T-helper 2 cell treated with Interferon-gamma antibody and Interleukin-4, amounts not matched to agents 5 μg/mL and 100 μg/mL, for 36 hours (primary cell): ENCODE measurements at regions not wholly inside any gene's neighbourhood (a gene's known extent, or its start where the extent isn't known, plus 50 kb on each side); places are given as distances from the start of the nearest gene placed in this dataset.
"Not testable (repeated sequence)": the region's sequence is repeated elsewhere in the genome, so short reads cannot be mapped to it uniquely, and the experiment has no call there.

ENCODE experiments used
- DNase-seq: peaks from one replicate; pipeline ENCODE4 v3.0.0; 2021; ENCODE audit warnings: low spot score
- H3K27ac Mint-ChIP-seq: one replicate; pipeline ENCODE4 v1.8.0; 2021; ENCODE audit warnings: mild to moderate bottlenecking, mixed read lengths
- H3K27me3 Mint-ChIP-seq: one replicate; pipeline ENCODE4 v1.8.0; 2021; ENCODE audit warnings: low read depth, mixed read lengths
- H3K36me3 Mint-ChIP-seq: one replicate; pipeline ENCODE4 v1.8.0; 2021; ENCODE audit warnings: low read depth, mixed read lengths
- H3K4me1 Mint-ChIP-seq: one replicate; pipeline ENCODE4 v1.8.0; 2021; ENCODE audit warnings: low read depth, mixed read lengths
- H3K4me3 Mint-ChIP-seq: one replicate; pipeline ENCODE4 v1.8.0; 2022; ENCODE audit warnings: mild to moderate bottlenecking, moderate library complexity, mixed read lengths
- H3K9me3 Mint-ChIP-seq: one replicate; pipeline ENCODE4 v1.8.0; 2021; ENCODE audit warnings: mixed read lengths

DNA sequence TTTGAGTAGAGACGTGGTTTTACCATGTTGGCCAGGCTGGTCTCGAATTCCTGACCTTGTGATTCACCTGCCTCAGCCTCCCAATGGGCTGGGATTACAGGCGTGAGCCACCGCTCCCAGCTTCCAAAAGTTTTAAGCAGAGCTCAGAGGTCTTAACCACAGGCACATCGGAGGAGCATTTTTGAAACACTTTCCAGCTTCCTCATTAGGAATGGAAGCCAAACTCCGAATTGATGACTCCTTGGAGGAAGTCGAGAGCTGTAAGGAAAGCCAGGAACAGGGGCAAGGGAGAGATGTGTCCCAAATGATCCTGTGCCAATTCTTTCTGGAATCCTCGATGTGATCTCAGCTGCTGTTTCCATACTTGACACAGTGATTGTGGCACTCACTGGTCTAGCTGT, 56.2 kb upstream of the CCZ1B start:
- not testable (repeated sequence) for H3K36me3 Mint-ChIP-seq, H3K27me3 Mint-ChIP-seq, H3K27ac Mint-ChIP-seq, H3K9me3 Mint-ChIP-seq, H3K4me3 Mint-ChIP-seq, H3K4me1 Mint-ChIP-seq, DNase-seq

DNA sequence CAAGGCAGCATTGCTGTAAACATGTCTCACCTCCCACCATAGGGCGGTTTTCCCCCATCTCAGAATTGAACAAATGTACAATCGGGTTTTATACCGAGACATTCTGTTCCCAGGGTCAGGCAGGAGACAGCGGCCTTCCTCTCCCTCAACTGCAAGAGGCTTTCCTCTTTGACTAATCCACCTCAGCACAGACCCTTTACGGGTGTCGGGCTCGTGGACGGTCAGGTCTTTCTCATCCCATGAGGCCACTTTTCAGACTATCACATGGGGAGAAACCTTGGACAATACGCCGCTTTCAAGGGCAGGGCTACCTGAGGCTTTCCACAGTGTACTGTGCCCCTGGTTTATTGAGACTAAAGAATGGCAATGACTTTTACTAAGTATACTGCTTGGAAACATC, 57.7 kb upstream of the CCZ1B start:
- not testable (repeated sequence) for H3K27me3 Mint-ChIP-seq, H3K4me3 Mint-ChIP-seq, H3K9me3 Mint-ChIP-seq, H3K4me1 Mint-ChIP-seq, H3K36me3 Mint-ChIP-seq, DNase-seq, H3K27ac Mint-ChIP-seq

DNA sequence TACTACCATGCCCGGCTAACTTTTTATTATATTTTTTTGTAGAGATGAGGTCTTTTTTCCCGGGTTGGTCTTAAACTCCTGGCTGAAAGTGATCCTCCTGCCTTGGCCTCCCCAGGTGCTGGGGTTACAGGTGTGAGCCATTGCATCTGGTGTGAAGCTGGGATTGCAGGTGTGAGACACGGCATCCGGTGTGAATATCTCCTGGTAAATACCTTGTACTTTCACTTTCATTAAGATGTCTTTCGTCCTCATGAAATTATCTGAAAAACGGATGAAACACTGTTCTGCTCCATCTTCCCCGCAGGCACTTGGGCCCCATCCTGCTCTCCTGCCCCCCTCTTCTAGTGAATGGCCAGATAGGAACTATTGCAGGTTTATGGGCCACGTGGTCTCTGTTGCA, 60.1 kb upstream of the CCZ1B start:
- DNase-seq, result no peak
- H3K27me3 Mint-ChIP-seq, result no peaks in the 10 kb centered on the region
- peaks cover 6% of the 10 kb centered on the region for H3K9me3 Mint-ChIP-seq
- H3K4me1 Mint-ChIP-seq, result no peaks in the 10 kb centered on the region
- H3K4me3 Mint-ChIP-seq, result no peak overlapping the region
- no peak overlapping the region for H3K27ac Mint-ChIP-seq
- no peaks in the 10 kb centered on the region for H3K36me3 Mint-ChIP-seq

DNA sequence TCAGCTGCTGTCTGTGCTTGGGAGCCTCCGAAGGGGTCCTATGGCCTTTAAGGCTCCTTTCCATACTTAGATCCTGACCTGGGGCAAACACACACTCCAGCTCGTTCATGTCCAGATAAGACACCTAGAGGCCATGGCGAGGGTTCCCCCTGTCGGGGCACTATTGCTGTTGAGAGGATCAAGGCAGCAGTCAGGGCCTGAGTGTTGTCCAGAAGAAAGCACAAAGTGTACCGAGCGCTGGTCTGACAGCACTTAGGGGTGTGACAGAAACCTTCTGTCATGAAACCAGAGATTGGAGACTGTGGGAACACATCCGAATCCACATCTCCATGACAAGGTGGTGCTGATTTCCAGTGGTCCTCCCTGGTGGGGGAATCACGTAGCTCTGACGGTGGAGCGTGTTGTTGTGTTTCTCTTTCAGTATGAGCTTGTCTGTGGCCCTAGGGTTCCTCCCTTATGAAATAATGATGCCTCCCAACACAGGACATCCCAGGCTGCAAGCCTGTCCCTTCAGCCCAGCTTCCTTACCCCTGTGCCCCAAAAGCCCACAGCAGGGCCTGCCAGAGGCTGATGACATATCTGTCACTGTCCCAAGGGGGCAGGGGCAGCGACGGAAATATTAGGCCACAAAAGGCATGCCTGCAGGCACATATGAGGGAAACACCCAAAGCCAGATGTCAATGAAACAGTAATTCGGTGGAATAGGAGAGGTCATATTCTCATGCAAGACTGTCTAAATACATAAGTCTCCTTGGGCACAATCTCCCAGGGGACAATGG, 62.4 kb upstream of the CCZ1B start:
- DNase-seq, H3K4me1 Mint-ChIP-seq, H3K36me3 Mint-ChIP-seq, H3K27me3 Mint-ChIP-seq, H3K27ac Mint-ChIP-seq, H3K4me3 Mint-ChIP-seq, H3K9me3 Mint-ChIP-seq: not testable (repeated sequence)

DNA sequence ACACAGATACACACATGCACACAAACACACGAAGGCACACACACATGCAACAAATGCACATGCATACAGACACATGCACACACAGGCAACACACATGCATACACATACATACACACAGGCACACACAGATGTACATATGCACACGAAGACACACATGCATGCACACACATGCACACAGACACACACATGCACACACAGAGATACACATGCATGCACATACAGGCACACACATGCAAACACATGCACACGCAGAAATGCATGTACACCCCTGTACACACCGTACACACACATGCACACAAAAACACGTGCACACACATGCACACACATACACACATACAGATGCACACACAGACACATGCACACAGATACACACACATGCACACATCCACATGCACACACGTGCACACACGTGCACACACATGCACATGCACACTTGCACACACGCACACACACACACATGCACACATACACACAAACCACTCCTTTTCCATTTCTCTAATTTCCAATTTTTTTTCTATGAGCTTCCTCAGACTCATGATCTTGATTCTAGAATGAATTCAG, 63.3 kb upstream of the CCZ1B start:
- Mint-ChIP-seq H3K4me1 (no peaks in the 10 kb centered on the region), H3K9me3 (peaks cover 6% of the 10 kb centered on the region), H3K27me3 (no peaks in the 10 kb centered on the region), H3K4me3 (no peak overlapping the region), H3K27ac (no peak overlapping the region), H3K36me3 (no peaks in the 10 kb centered on the region)
- no peak for DNase-seq

DNA sequence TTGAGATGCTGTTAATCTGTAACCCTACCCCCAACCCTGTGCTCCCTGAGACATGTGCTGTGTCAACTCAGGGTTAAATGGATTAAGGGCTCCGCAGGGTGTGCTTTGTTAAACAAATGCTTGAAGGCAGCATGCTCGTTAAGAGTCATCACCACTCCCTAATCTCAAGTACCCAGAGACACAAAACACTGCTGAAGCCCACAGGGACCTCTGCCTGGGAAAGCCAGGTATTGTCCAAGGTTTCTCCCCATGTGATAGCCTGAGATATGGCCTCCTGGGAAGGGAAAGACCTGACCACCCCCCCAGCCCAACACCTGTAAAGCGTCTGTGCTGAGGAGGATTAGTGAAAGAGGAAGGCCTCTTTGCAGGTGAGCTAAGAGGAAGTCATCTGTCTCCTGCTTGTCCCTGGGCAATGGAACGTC, 76.0 kb upstream of the CCZ1B start:
- H3K4me3 Mint-ChIP-seq, H3K4me1 Mint-ChIP-seq: not testable (repeated sequence)

DNA sequence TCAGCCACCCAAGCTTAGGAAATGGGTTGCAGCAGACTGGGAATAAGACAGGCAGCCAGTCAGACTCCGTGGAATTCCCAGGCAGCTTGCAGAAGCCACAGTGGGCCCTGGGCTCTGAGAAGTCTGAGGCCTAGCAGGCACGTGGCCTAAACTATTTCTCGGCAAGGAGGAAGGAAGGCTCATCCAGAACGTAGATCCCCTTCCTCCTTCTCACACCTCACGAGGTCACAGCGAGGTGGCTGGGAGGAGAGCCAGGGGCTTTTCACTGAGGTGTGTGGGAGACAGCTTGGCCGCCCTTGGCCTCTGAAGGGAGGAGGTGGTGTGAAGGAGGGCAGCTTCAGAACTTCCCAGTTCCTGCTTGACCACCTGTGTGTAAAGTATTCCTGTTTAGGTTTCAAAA, 77.2 kb upstream of the CCZ1B start:
- not testable (repeated sequence) for H3K27ac Mint-ChIP-seq, H3K36me3 Mint-ChIP-seq, DNase-seq, H3K27me3 Mint-ChIP-seq, H3K4me1 Mint-ChIP-seq, H3K4me3 Mint-ChIP-seq, H3K9me3 Mint-ChIP-seq

More for the DNA sequence above, 76.0 kb upstream of the CCZ1B start:
- DNase-seq, H3K36me3 Mint-ChIP-seq, H3K9me3 Mint-ChIP-seq, H3K27ac Mint-ChIP-seq, H3K27me3 Mint-ChIP-seq: not testable (repeated sequence)

DNA sequence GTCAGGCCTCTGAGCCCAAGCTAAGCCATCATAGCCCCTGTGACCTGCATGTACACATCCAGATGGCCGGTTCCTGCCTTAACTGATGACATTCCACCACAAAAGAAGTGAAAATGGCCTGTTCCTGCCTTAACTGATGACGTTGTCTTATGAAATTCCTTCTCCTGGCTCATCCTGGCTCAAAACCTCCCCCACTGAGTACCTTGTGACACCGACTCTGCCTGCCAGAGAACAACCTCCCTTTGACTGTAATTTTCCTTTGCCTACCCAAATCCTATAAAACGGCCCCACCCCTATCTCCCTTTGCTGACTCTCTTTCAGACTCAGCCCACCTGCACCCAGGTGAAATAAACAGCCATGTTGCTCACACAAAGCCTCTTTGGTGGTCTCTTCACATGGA, 77.7 kb upstream of the CCZ1B start:
- not testable (repeated sequence) for H3K27ac Mint-ChIP-seq, H3K36me3 Mint-ChIP-seq, H3K9me3 Mint-ChIP-seq, DNase-seq, H3K4me3 Mint-ChIP-seq, H3K4me1 Mint-ChIP-seq, H3K27me3 Mint-ChIP-seq

DNA sequence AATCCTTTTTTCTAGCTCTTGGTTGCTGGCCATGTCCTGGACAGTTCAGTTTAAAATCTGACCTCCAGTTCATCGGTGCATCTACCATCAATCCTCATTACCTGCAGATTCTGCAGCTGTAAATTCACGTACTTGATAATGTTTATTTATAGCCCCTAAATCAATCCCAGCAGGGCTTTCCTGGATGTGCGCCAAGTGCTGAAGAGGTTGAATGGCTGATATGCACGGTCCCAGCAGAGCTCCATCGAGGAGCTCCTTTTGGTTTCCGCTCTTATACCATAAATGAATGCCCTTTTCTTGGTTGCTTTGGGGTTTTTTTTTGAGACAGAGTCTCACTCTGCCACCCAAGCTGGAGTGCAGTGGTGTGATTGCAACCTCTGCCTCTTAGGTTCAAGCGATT, 91.2 kb upstream of the CCZ1B start:
- no peak overlapping the region for H3K27ac Mint-ChIP-seq
- DNase-seq, result no peak
- no peaks in the 10 kb centered on the region for H3K4me1 Mint-ChIP-seq
- H3K4me3 Mint-ChIP-seq, result no peak overlapping the region
- no peaks in the 10 kb centered on the region for H3K27me3 Mint-ChIP-seq
- no peaks in the 10 kb centered on the region for H3K36me3 Mint-ChIP-seq
- H3K9me3 Mint-ChIP-seq, result no peaks in the 10 kb centered on the region

DNA sequence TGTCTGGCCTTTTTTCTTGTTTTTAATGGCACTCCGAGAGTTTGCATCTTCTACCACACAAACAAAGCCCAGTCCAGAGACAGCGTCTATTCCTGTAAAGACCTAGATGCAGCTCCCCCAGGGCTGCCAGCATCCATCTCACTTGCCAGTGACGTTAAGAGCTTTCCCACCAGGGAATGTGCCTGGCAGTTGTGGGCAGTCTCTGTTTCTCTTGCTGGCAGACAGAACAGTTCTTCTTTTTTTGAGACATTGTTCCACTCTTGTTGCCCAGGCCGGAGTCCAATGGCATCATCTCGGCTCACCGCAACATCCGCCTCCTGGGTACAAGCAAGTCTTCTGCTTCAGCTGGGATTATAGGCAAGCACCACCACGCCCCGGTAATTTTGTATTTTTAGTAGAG, 93.1 kb upstream of the CCZ1B start:
- not testable (repeated sequence) for H3K4me3 Mint-ChIP-seq, H3K27ac Mint-ChIP-seq, H3K9me3 Mint-ChIP-seq, H3K27me3 Mint-ChIP-seq, DNase-seq, H3K4me1 Mint-ChIP-seq, H3K36me3 Mint-ChIP-seq

DNA sequence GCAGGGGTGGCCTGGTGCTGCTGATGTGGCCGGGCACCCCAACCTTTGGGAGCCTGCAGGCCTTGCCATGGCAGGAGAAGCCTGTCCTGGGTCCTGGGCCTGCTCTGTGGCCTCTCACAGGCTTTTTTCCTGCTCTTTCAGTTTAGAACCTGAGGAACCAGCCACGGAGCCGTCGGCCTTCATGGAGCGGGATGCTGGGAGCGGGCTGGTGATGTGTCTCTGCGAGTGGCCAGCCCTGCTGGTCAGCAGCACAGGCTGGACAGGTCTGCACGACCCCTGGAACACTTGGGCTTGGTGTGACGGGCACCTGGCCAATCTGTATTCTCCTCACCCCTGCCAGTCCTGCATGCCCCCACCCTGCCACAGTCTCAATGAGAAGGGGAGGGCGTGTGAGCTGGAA, 98.4 kb upstream of the CCZ1B start:
- H3K27me3 Mint-ChIP-seq, DNase-seq, H3K9me3 Mint-ChIP-seq, H3K27ac Mint-ChIP-seq, H3K36me3 Mint-ChIP-seq, H3K4me1 Mint-ChIP-seq, H3K4me3 Mint-ChIP-seq: not testable (repeated sequence)

DNA sequence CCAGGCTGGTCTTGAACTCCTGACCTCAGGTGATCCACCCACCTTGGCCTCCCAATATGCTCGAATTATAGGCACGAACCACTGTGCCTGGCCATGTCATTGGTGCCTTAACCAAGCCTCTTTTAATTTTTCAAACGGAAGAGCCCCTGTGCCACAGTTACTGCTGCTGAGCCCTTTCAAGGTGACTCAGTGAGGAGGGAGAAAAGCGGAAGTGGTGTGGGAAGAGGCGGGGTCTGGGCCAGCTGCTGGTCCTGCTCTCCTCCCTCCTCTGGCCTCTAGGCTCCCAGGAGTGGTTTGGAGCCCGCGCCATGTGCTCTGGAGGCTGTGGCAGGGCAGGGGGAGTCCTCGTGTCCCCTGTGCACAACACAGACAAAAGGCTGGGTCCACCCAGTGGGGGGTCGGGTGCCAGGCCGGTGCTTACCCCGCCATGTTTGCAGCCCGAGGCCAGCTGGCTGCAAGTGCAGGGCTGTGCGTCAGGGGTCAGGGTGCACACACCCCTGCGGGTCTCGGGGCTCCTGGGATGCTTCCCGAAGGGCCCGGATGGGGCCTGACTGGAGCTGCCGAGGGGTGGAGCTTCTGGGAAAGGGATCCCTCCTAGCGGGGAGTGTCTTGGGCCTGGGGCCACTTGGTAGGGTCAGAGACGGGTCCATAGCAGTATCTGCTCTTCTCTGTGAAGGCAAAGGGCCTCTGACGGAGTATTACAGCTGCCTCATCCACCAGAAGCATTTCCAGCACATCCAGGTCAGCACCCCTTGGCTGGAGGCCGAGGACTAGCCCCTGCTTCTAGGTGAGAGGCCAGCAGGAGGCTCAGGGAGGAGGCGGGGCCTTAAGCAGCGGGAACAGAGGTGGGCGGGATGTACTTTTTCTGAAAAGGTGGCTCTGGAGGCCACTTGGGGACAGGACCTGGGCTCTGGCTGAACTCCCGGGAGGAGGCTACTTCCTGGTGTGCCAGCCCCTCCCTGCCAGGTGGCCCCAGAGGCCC, 100.4 kb upstream of the CCZ1B start:
- peak overlapping the region; percentile 36 for H3K27ac Mint-ChIP-seq
- H3K4me3 Mint-ChIP-seq, H3K27me3 Mint-ChIP-seq, H3K4me1 Mint-ChIP-seq, H3K36me3 Mint-ChIP-seq, DNase-seq, H3K9me3 Mint-ChIP-seq: not testable (repeated sequence)

DNA sequence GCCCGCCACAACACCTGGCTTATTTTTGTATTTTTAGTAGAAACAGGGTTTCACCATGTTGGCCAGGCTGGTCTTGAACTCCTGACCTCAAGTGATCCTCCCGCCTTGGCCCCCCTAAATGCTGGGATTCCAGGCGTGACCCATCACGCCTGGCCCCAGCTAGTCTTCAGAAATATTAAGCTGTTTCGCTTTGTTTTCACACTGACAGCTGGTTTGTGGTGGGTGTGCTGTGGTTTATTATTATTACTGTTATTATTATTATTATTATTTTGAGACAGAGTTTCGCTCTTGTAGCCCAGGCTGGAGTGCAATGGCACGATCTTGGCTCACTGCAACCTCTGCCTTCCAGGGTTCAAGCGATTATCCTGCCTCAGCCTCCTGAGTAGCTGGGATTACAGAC, 101.6 kb upstream of the CCZ1B start:
- DNase-seq, H3K27ac Mint-ChIP-seq, H3K9me3 Mint-ChIP-seq, H3K36me3 Mint-ChIP-seq, H3K4me1 Mint-ChIP-seq, H3K27me3 Mint-ChIP-seq, H3K4me3 Mint-ChIP-seq: not testable (repeated sequence)

DNA sequence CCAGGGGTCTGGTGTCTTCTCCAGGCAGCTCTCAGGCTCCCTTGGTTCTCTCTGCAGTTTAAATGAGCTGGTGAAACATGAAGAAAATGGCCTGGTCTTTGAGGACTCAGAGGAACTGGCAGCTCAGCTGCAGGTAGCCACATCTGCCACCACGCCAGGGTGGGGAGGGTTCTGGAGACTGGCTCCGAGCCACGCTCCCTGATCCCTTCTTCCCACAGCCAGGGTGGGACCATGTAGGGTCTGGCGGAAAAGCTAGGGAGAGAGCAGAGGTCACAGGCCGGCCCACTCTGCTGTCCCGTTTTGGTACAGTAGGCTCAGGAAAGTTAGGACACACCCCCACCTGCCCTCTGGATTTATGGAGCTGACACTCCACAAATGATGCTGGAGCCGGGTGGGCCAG, 103.5 kb upstream of the CCZ1B start:
- not testable (repeated sequence) for H3K27me3 Mint-ChIP-seq, H3K9me3 Mint-ChIP-seq, H3K4me3 Mint-ChIP-seq, H3K27ac Mint-ChIP-seq, H3K36me3 Mint-ChIP-seq, H3K4me1 Mint-ChIP-seq, DNase-seq
